ENCODE measurements at regions not wholly inside any gene's neighbourhood (a gene's known extent, or its start where the extent isn't known, plus 50 kb on each side); places are given as distances from the start of the nearest gene placed in this dataset.
A peak's percentile ranks its signal among the peaks of the same experiment; 100 is the strongest.

DNA sequence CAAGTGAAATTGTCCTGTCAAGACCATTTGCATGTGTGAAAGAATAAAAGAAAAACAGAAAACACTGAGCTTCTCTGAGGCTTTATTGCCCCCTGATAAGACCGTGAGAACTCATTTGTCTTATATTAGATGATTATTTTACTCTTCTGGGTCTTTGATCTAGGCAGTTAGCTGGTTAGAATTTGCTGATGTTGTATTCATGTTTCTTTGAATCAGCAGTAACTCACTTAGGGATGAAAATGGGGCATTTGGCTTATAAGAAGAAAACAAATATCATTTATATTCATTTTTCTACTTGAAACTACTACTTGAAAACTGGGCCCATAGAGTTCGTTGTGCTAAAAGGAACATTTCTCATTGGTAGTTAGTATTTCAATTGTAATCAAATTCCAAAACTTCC lies 93.1 kb upstream of the RBFOX1 start:
- WGBS (ENCODE audit: low lambda C conversion rate): 1% methylated on average over 2 of the region's 2 CpGs
- intact Hi-C loops (cut with micrococcal nuclease; ENCODE audit: unreplicated experiment): no loop called here
- Histone ChIP-seq H3K27ac (ENCODE audit: extremely low read length, insufficient read depth, low read length) (no peak overlapping the region), H3K4me2 (ENCODE audit: low read depth, low read length) (no peak overlapping the region), H3K9ac (ENCODE audit: insufficient read depth, low read depth, low read length) (no peak overlapping the region), H4K20me1 (ENCODE audit: insufficient read depth, low read length) (no peaks in the 10 kb centered on the region), H3K9me3 (ENCODE audit: low read length) (no peaks in the 10 kb centered on the region), H3K36me3 (replicated peaks in 1 of 2; ENCODE audit: control insufficient read depth in 1 of 2, insufficient read depth in 2 of 2, low read length in 2 of 2) (no peaks in the 10 kb centered on the region), H3K4me3 (replicated peaks in 1 of 3; ENCODE audit: insufficient read depth in 1 of 3, low read depth in 2 of 3, low read length in 3 of 3) (no peak overlapping the region), H3K4me1 (ENCODE audit: insufficient read depth, low read length) (no peaks in the 10 kb centered on the region), H3K79me2 (ENCODE audit: insufficient read depth, low read length) (no peaks in the 10 kb centered on the region), H2AFZ (ENCODE audit: low read length) (no peak overlapping the region), H3K27me3 (ENCODE audit: control insufficient read depth in 1 of 2, insufficient read depth in 2 of 2, low read length in 2 of 2) (no peaks in the 10 kb centered on the region)
- TF ChIP-seq, protein P1, sequence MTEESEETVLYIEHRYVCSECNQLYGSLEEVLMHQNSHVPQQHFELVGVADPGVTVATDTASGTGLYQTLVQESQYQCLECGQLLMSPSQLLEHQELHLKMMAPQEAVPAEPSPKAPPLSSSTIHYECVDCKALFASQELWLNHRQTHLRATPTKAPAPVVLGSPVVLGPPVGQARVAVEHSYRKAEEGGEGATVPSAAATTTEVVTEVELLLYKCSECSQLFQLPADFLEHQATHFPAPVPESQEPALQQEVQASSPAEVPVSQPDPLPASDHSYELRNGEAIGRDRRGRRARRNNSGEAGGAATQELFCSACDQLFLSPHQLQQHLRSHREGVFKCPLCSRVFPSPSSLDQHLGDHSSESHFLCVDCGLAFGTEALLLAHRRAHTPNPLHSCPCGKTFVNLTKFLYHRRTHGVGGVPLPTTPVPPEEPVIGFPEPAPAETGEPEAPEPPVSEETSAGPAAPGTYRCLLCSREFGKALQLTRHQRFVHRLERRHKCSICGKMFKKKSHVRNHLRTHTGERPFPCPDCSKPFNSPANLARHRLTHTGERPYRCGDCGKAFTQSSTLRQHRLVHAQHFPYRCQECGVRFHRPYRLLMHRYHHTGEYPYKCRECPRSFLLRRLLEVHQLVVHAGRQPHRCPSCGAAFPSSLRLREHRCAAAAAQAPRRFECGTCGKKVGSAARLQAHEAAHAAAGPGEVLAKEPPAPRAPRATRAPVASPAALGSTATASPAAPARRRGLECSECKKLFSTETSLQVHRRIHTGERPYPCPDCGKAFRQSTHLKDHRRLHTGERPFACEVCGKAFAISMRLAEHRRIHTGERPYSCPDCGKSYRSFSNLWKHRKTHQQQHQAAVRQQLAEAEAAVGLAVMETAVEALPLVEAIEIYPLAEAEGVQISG (CRISPR knock-in tag; IDR thresholded peaks at IDR 0.05): no peak
- TF ChIP-seq ZC3H13 (CRISPR knock-in tag; IDR thresholded peaks at IDR 0.05) (no peak), MAFK (conservative IDR thresholded peaks at IDR 0.05 in 1 of 2, IDR thresholded peaks at IDR 0.05 in 1 of 2; ENCODE audit: low read length in 2 of 2) (peak; percentile 46 to 71), MAFF (IDR thresholded peaks at IDR 0.05; ENCODE audit: low read depth, low read length) (peak; percentile 63; the same call in 1 of the 2 replicates), ZNF432 (CRISPR knock-in tag; IDR thresholded peaks at IDR 0.05; ENCODE audit: borderline replicate concordance) (no peak)
- in situ Hi-C loops (cut with HindIII; ENCODE audit: extremely low pct_ligation_motif_present, low pct_unique_long_range_greater_than_20kb): no loop called here
- ChIA-PET CTCF (ENCODE audit: low intra/inter-chr PET ratio, low total read pairs) (no interaction called here), POLR2A (no interaction called here)
- FAIRE-seq: no peak
- ATAC-seq: no peak
- BruUV-seq (replicated peaks): no TSS peak
- DNase-seq (ENCODE audit: low spot score): no peak

DNA sequence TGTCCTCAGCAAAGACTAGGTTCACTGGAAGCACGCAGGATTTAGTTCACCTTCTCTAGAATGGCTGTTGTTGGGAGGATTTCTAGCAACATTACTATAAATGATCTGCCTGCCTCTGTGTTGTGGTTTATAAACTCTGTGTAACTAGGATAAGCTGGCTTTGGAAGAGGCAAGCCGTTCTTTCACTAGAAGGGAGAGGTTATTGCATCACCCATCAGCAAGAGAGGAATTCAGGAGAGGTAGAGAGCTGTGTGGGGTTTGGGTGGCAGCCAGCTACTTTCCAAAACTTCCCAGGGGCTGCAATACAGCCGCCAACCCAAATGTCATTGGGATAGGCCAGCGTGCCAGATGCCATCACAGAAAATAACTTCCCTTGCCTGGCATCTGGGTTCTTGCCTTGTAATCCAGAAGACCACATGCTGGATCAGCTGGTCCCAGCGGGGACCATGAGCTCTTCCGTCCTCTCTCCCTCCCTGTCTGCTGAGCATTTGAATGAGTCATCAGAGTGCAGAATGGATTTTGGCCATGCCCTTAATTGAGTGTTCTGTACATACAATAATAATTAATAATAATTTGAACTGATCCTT lies 95.7 kb upstream of the RBFOX1 start:
- no peak overlapping the region for H3K4me3 ChIP-seq (replicated peaks in 1 of 3; ENCODE audit: insufficient read depth in 1 of 3, low read depth in 2 of 3, low read length in 3 of 3)
- no peaks in the 10 kb centered on the region for H3K9me3 ChIP-seq (ENCODE audit: low read length)
- H3K4me2 ChIP-seq (ENCODE audit: low read depth, low read length): no peak overlapping the region
- no peak for ATAC-seq
- no peak overlapping the region for H3K27ac ChIP-seq (ENCODE audit: extremely low read length, insufficient read depth, low read length)
- H3K9ac ChIP-seq (ENCODE audit: insufficient read depth, low read depth, low read length): no peak overlapping the region
- ChIA-PET POLR2A (no interaction called here), CTCF (ENCODE audit: low intra/inter-chr PET ratio, low total read pairs) (no interaction called here)
- no peaks in the 10 kb centered on the region for H4K20me1 ChIP-seq (ENCODE audit: insufficient read depth, low read length)
- TF ChIP-seq, protein P2, sequence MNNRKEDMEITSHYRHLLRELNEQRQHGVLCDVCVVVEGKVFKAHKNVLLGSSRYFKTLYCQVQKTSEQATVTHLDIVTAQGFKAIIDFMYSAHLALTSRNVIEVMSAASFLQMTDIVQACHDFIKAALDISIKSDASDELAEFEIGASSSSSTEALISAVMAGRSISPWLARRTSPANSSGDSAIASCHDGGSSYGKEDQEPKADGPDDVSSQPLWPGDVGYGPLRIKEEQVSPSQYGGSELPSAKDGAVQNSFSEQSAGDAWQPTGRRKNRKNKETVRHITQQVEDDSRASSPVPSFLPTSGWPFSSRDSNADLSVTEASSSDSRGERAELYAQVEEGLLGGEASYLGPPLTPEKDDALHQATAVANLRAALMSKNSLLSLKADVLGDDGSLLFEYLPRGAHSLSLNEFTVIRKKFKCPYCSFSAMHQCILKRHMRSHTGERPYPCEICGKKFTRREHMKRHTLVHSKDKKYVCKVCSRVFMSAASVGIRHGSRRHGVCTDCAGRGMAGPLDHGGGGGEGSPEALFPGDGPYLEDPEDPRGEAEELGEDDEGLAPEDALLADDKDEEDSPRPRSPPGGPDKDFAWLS (CRISPR knock-in tag; IDR thresholded peaks at IDR 0.05; ENCODE audit: borderline replicate concordance): no peak
- peak; percentile 74 for TF ChIP-seq CEBPB (IDR thresholded peaks at IDR 0.05; ENCODE audit: borderline replicate concordance, low read depth, low read length)
- WGBS (ENCODE audit: low lambda C conversion rate): 3% methylated on average over 6 of the region's 6 CpGs
- no peaks in the 10 kb centered on the region for H3K27me3 ChIP-seq (ENCODE audit: control insufficient read depth in 1 of 2, insufficient read depth in 2 of 2, low read length in 2 of 2)
- in situ Hi-C loops (cut with HindIII; ENCODE audit: extremely low pct_ligation_motif_present, low pct_unique_long_range_greater_than_20kb) (no loop called here), intact Hi-C loops (cut with micrococcal nuclease; ENCODE audit: unreplicated experiment) (no loop called here)
- H2AFZ ChIP-seq (ENCODE audit: low read length): no peak overlapping the region
- no peak for FAIRE-seq
- BruUV-seq (replicated peaks): no TSS peak
- H3K36me3 ChIP-seq (replicated peaks in 1 of 2; ENCODE audit: control insufficient read depth in 1 of 2, insufficient read depth in 2 of 2, low read length in 2 of 2): no peaks in the 10 kb centered on the region
- no peaks in the 10 kb centered on the region for H3K4me1 ChIP-seq (ENCODE audit: insufficient read depth, low read length)
- no peak for DNase-seq (ENCODE audit: low spot score)
- H3K79me2 ChIP-seq (ENCODE audit: insufficient read depth, low read length): no peaks in the 10 kb centered on the region

All from HepG2 (cell line).